ENCODE measurements at regions not wholly inside any gene's neighbourhood (a gene's known extent, or its start where the extent isn't known, plus 50 kb on each side); places are given as distances from the start of the nearest gene placed in this dataset.

GRCh38 chr10:52677086-52677485 is 95.5 kb downstream of the MBL2 start:
- Histone ChIP-seq H3K27ac (no peak overlapping the region), H3K36me3 (ENCODE audit: insufficient read depth, low read length) (no peaks in the 10 kb centered on the region), H3K4me3 (no peak overlapping the region), H3K9me3 (ENCODE audit: low read depth, low read length) (no peaks in the 10 kb centered on the region), H3K9ac (ENCODE audit: insufficient read length) (no peak overlapping the region)
- DNase-seq (ENCODE audit: low read depth, low spot score): no peak
- TF ChIP-seq EZH2 (IDR thresholded peaks at IDR 0.05) (no peak), POLR2AphosphoS5 (IDR thresholded peaks at IDR 0.05; ENCODE audit: borderline replicate concordance, low read depth, low read length) (no peak)

DNA sequence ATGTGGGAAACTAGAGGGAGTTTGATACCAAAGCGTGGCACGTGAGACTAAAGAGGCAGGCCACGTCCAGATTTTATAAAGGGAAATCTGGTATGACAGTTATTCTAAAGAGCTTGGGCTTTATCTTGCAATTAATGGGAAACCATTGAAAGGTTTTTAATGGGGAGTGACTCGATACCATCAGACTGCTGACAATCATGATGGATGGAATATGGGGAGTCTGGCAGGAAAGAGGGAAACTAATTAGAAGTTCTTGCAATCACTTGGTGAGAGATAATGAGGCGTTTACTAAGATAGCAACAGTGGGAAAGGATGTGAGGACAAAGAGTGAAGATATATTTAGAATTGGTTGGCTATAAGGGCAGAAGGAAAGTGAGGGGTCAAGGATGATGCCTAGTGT is 94.0 kb downstream of the MBL2 start:
- no peak overlapping the region for H3K4me3 ChIP-seq
- no peak for TF ChIP-seq FOXP2 (optimal IDR thresholded peaks at IDR 0.05; ENCODE audit: control extremely low read depth, extremely low read length, insufficient read depth)
- no peak for TF ChIP-seq EZH2 (IDR thresholded peaks at IDR 0.05)
- TF ChIP-seq POLR2AphosphoS5 (IDR thresholded peaks at IDR 0.05; ENCODE audit: borderline replicate concordance, low read depth, low read length): no peak
- no peak overlapping the region for H3K27ac ChIP-seq

GRCh38 chr10:52679117-52679516 is 93.5 kb downstream of the MBL2 start:
- TF ChIP-seq POLR2AphosphoS5 (IDR thresholded peaks at IDR 0.05; ENCODE audit: borderline replicate concordance, low read depth, low read length) (no peak), FOXP2 (optimal IDR thresholded peaks at IDR 0.05; ENCODE audit: control extremely low read depth, extremely low read length, insufficient read depth) (no peak), EZH2 (IDR thresholded peaks at IDR 0.05) (no peak)
- Histone ChIP-seq H3K4me3 (no peak overlapping the region), H3K9me3 (ENCODE audit: low read depth, low read length) (no peaks in the 10 kb centered on the region), H3K27ac (no peak overlapping the region), H3K9ac (ENCODE audit: insufficient read length) (no peak overlapping the region), H3K36me3 (ENCODE audit: insufficient read depth, low read length) (no peaks in the 10 kb centered on the region)
- no peak for DNase-seq (ENCODE audit: low read depth, low spot score)

More for the DNA sequence above, 94.0 kb downstream of the MBL2 start:
- Histone ChIP-seq H3K36me3 (ENCODE audit: insufficient read depth, low read length) (no peaks in the 10 kb centered on the region), H3K9ac (ENCODE audit: insufficient read length) (no peak overlapping the region), H3K9me3 (ENCODE audit: low read depth, low read length) (no peaks in the 10 kb centered on the region)
- DNase-seq (ENCODE audit: low read depth, low spot score): no peak

GRCh38 chr10:52682766-52683165 is 89.8 kb downstream of the MBL2 start:
- no peak overlapping the region for H3K9ac ChIP-seq (ENCODE audit: insufficient read length)
- no peaks in the 10 kb centered on the region for H3K9me3 ChIP-seq (ENCODE audit: low read depth, low read length)

GRCh38 chr10:52683776-52684175 is 88.8 kb downstream of the MBL2 start:
- Histone ChIP-seq H3K9ac (ENCODE audit: insufficient read length) (no peak overlapping the region), H3K36me3 (ENCODE audit: insufficient read depth, low read length) (no peaks in the 10 kb centered on the region), H3K27ac (no peak overlapping the region), H3K4me3 (no peak overlapping the region), H3K9me3 (ENCODE audit: low read depth, low read length) (no peaks in the 10 kb centered on the region)
- TF ChIP-seq FOXP2 (optimal IDR thresholded peaks at IDR 0.05; ENCODE audit: control extremely low read depth, extremely low read length, insufficient read depth) (no peak), POLR2AphosphoS5 (IDR thresholded peaks at IDR 0.05; ENCODE audit: borderline replicate concordance, low read depth, low read length) (no peak), EZH2 (IDR thresholded peaks at IDR 0.05) (no peak)
- DNase-seq (ENCODE audit: low read depth, low spot score): no peak

More at GRCh38 chr10:52682766-52683165, 89.8 kb downstream of the MBL2 start:
- no peak overlapping the region for H3K27ac ChIP-seq
- H3K36me3 ChIP-seq (ENCODE audit: insufficient read depth, low read length): no peaks in the 10 kb centered on the region
- DNase-seq (ENCODE audit: low read depth, low spot score): no peak
- TF ChIP-seq POLR2AphosphoS5 (IDR thresholded peaks at IDR 0.05; ENCODE audit: borderline replicate concordance, low read depth, low read length) (no peak), FOXP2 (optimal IDR thresholded peaks at IDR 0.05; ENCODE audit: control extremely low read depth, extremely low read length, insufficient read depth) (no peak), EZH2 (IDR thresholded peaks at IDR 0.05) (no peak)
- no peak overlapping the region for H3K4me3 ChIP-seq

DNA sequence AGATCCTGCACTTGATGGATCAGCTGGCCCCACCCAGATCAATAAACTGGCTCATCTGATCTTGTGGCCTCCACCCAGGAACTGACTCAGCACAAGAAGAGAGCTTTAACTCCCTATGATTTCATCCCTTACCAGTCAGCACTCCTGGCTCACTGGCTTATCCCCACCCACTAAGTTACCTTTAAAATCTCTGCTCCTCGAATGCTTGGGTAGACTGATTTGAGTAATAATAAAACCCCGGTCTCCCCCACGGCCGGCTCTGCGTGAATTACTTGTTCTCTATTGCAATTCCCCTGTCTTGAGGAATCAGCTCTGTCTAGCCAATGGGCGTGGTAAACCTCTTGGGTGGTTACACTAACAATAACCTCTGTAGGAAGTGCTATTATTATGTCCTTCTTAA is 83.7 kb downstream of the MBL2 start:
- Histone ChIP-seq H3K9me3 (ENCODE audit: low read depth, low read length) (no peaks in the 10 kb centered on the region), H3K4me3 (no peak overlapping the region), H3K27ac (no peak overlapping the region), H3K36me3 (ENCODE audit: insufficient read depth, low read length) (no peaks in the 10 kb centered on the region), H3K9ac (ENCODE audit: insufficient read length) (no peak overlapping the region)
- no peak for DNase-seq (ENCODE audit: low read depth, low spot score)
- TF ChIP-seq FOXP2 (optimal IDR thresholded peaks at IDR 0.05; ENCODE audit: control extremely low read depth, extremely low read length, insufficient read depth) (no peak), POLR2AphosphoS5 (IDR thresholded peaks at IDR 0.05; ENCODE audit: borderline replicate concordance, low read depth, low read length) (no peak), EZH2 (IDR thresholded peaks at IDR 0.05) (no peak)

GRCh38 chr10:52696232-52696631 is 76.4 kb downstream of the MBL2 start:
- Histone ChIP-seq H3K36me3 (ENCODE audit: insufficient read depth, low read length) (no peaks in the 10 kb centered on the region), H3K9me3 (ENCODE audit: low read depth, low read length) (no peaks in the 10 kb centered on the region), H3K27ac (no peak overlapping the region), H3K4me3 (no peak overlapping the region), H3K9ac (ENCODE audit: insufficient read length) (no peak overlapping the region)
- DNase-seq (ENCODE audit: low read depth, low spot score): no peak
- TF ChIP-seq FOXP2 (optimal IDR thresholded peaks at IDR 0.05; ENCODE audit: control extremely low read depth, extremely low read length, insufficient read depth) (no peak), POLR2AphosphoS5 (IDR thresholded peaks at IDR 0.05; ENCODE audit: borderline replicate concordance, low read depth, low read length) (no peak), EZH2 (IDR thresholded peaks at IDR 0.05) (no peak)

- Histone ChIP-seq H3K27ac (no peak overlapping the region), H3K9ac (ENCODE audit: insufficient read length) (no peak overlapping the region), H3K4me3 (no peak overlapping the region), H3K36me3 (ENCODE audit: insufficient read depth, low read length) (no peaks in the 10 kb centered on the region), H3K9me3 (ENCODE audit: low read depth, low read length) (no peaks in the 10 kb centered on the region)
- DNase-seq (ENCODE audit: low read depth, low spot score): no peak
- TF ChIP-seq EZH2 (IDR thresholded peaks at IDR 0.05) (no peak), POLR2AphosphoS5 (IDR thresholded peaks at IDR 0.05; ENCODE audit: borderline replicate concordance, low read depth, low read length) (no peak), FOXP2 (optimal IDR thresholded peaks at IDR 0.05; ENCODE audit: control extremely low read depth, extremely low read length, insufficient read depth) (no peak)
These were observed 70.9 kb downstream of the MBL2 start for GRCh38 chr10:52701647-52702046.

DNA sequence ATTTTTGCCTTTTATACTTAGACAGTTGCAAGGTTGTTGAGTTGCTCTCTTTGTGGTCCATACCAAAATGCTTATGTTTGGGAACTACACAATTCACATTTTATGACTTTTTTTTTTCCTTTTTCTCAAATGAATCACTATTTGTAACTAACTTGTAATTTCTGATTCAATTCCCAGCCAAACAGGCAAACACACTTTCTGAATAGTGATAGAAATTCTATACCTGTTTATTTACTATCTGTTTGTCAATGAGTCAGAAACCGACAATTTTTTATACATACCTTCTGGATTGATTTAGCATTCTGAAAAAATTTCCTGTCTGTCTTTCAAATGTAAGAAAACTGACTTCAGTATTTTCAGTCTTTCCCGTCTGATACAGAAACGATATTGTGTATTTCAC is 69.1 kb downstream of the MBL2 start:
- peak overlapping the region; percentile 45; the same call in 1 of the 2 replicates for H3K4me3 ChIP-seq
- H3K27ac ChIP-seq: no peak overlapping the region
- H3K9me3 ChIP-seq (ENCODE audit: low read depth, low read length): no peaks in the 10 kb centered on the region
- no peaks in the 10 kb centered on the region for H3K36me3 ChIP-seq (ENCODE audit: insufficient read depth, low read length)
- no peak overlapping the region for H3K9ac ChIP-seq (ENCODE audit: insufficient read length)
- DNase-seq (ENCODE audit: low read depth, low spot score): no peak
- no peak for TF ChIP-seq EZH2 (IDR thresholded peaks at IDR 0.05)
- TF ChIP-seq FOXP2 (optimal IDR thresholded peaks at IDR 0.05; ENCODE audit: control extremely low read depth, extremely low read length, insufficient read depth): no peak
